IMR-90 (cell line): ENCODE measurements at regions not wholly inside any gene's neighbourhood (a gene's known extent, or its start where the extent isn't known, plus 50 kb on each side); places are given as distances from the start of the nearest gene placed in this dataset.

Source experiments
- ATAC-seq: fragments of 200-7000 bp; cut with Tn5 transposase; 2 replicates; pipeline ENCODE4 v1.9.1; 2020; ENCODE audit warnings: low read depth, mild to moderate bottlenecking, moderate library complexity
- BruUV-seq: library from RNA; stranded (reverse); fragments of 400-500 nt; replicated peaks from 2 replicates; lab custom pipeline; 2021; lab: Mats Ljungman, UMichigan
- CTCF ChIA-PET: fragments of 300-600 bp; formaldehyde crosslinking; extraction: SDS; loops from one replicate; lab custom pipeline; 2021; ENCODE audit warnings: antibody characterized with exemption; lab: Yijun Ruan, JAX
- POLR2A ChIA-PET: fragments of 300-600 bp; sonication (Branson Sonifier 250); formaldehyde crosslinking; loops from one replicate; lab custom pipeline; 2022; ENCODE audit warnings: antibody characterized with exemption; ENCODE audit not compliant: unreplicated experiment; lab: Charles Lee
- DNase-seq: peaks from one replicate; pipeline ENCODE4 v3.0.0; 2013
- H2AFZ ChIP-seq: replicated peaks from 2 replicates; pipeline ENCODE3; 2013; ENCODE audit warnings: low read length, mild to moderate bottlenecking; ENCODE audit not compliant: poor library complexity
- H2AK5ac ChIP-seq: 2 replicates; pipeline ENCODE4 v1.6.1; 2013; ENCODE audit warnings: low read depth, low read length, inconsistent platforms
- H2AK9ac ChIP-seq: replicated peaks from 2 replicates; pipeline ENCODE3; 2013; ENCODE audit warnings: mild to moderate bottlenecking, low read depth, low read length, moderate library complexity; ENCODE audit not compliant: poor library complexity
- H2BK120ac ChIP-seq: 2 replicates; pipeline ENCODE4 v1.6.1; 2013; ENCODE audit warnings: low read depth, low read length, inconsistent platforms
- H2BK15ac ChIP-seq: 3 replicates; pipeline ENCODE4 v1.6.1; 2013; ENCODE audit warnings: low read depth, low read length, inconsistent platforms
- H2BK20ac ChIP-seq: 2 replicates; pipeline ENCODE4 v1.6.1; 2013; ENCODE audit warnings: low read depth, mild to moderate bottlenecking, inconsistent platforms, low read length, moderate library complexity
- H2BK5ac ChIP-seq: 2 replicates; pipeline ENCODE4 v1.6.1; 2013; ENCODE audit warnings: mild to moderate bottlenecking, low read depth, low read length, inconsistent platforms; ENCODE audit not compliant: poor library complexity, severe bottlenecking
- H3K14ac ChIP-seq: replicated peaks from 2 replicates; pipeline ENCODE4 v1.6.1; 2013; ENCODE audit warnings: low read depth, low read length, inconsistent platforms
- H3K18ac ChIP-seq: 2 replicates; pipeline ENCODE4 v1.6.1; 2013; ENCODE audit warnings: low read depth, low read length, control low read depth
- H3K23ac ChIP-seq: 2 replicates; pipeline ENCODE4 v1.6.1; 2013; ENCODE audit warnings: low read depth, low read length, inconsistent platforms
- H3K27ac ChIP-seq: 2 replicates; pipeline ENCODE4 v1.5.1; 2013; ENCODE audit warnings: mild to moderate bottlenecking, control low read depth, low read length; ENCODE audit not compliant: insufficient read depth
- H3K27me3 ChIP-seq: 2 replicates; pipeline ENCODE4 v1.6.1; 2013; ENCODE audit warnings: low read length; ENCODE audit not compliant: control insufficient read depth, insufficient read depth
- H3K36me3 ChIP-seq: 2 replicates; pipeline ENCODE4 v1.6.1; 2013; ENCODE audit warnings: low read length, mixed read lengths; ENCODE audit not compliant: control insufficient read depth, insufficient read depth
- H3K4ac ChIP-seq: 2 replicates; pipeline ENCODE4 v1.6.1; 2013; ENCODE audit warnings: low read depth, low read length, inconsistent platforms
- H3K4me1 ChIP-seq: 2 replicates; pipeline ENCODE4 v1.6.1; 2013; ENCODE audit warnings: low read length, mixed read lengths; ENCODE audit not compliant: control insufficient read depth, insufficient read depth
- H3K4me2 ChIP-seq: 2 replicates; pipeline ENCODE4 v1.6.1; 2013; ENCODE audit warnings: low read depth, mild to moderate bottlenecking, control low read depth, low read length, moderate library complexity
- H3K4me3 ChIP-seq: 2 replicates; pipeline ENCODE4 v1.5.1; 2013; ENCODE audit warnings: low read depth, mild to moderate bottlenecking, control low read depth, low read length, moderate library complexity; ENCODE audit not compliant: insufficient read depth
- H3K56ac ChIP-seq: 2 replicates; pipeline ENCODE4 v1.6.1; 2013; ENCODE audit warnings: low read length, inconsistent platforms; ENCODE audit not compliant: insufficient read depth; ENCODE audit errors: extremely low read depth
- H3K79me1 ChIP-seq, 2 experiments: 2 replicates each; pipeline ENCODE4 v1.6.1; 2013; ENCODE audit warnings: low read length in 2 of 2, inconsistent platforms in 1 of 2, low read depth in 1 of 2
- H3K9ac ChIP-seq: 2 replicates; pipeline ENCODE4 v1.6.1; 2013; ENCODE audit warnings: low read depth, low read length, control low read depth
- H3K9me1 ChIP-seq: 2 replicates; pipeline ENCODE4 v1.6.1; 2013; ENCODE audit warnings: low read length, inconsistent platforms; ENCODE audit not compliant: insufficient read depth
- H3K9me3 ChIP-seq: 2 replicates; pipeline ENCODE4 v1.6.1; 2013; ENCODE audit warnings: low read length; ENCODE audit not compliant: control insufficient read depth, insufficient read depth
- H4K20me1 ChIP-seq: 2 replicates; pipeline ENCODE4 v1.6.1; 2013; ENCODE audit warnings: low read length, inconsistent platforms; ENCODE audit not compliant: insufficient read depth
- H4K5ac ChIP-seq: 2 replicates; pipeline ENCODE4 v1.6.1; 2013; ENCODE audit warnings: mild to moderate bottlenecking, low read depth, low read length, control low read depth
- H4K8ac ChIP-seq, 2 experiments: 2 replicates each; pipeline ENCODE4 v1.6.1; 2013; ENCODE audit warnings: low read depth in 2 of 2, low read length in 2 of 2, control low read depth in 1 of 2, inconsistent platforms in 1 of 2
- H4K91ac ChIP-seq: 2 replicates; pipeline ENCODE4 v1.6.1; 2013; ENCODE audit warnings: low read depth, low read length, inconsistent platforms; ENCODE audit not compliant: insufficient read depth
- BHLHE40 ChIP-seq: fragments of 150-350 bp; IDR thresholded peaks from 2 replicates; pipeline ENCODE4 v1.6.1; 2016; ENCODE audit warnings: mild to moderate bottlenecking, low read depth, low read length
- CHD1 ChIP-seq: IDR thresholded peaks from 2 replicates; pipeline ENCODE4 v1.6.1; 2012; ENCODE audit warnings: low read depth, low read length, improper control_type of control experiment
- ELK1 ChIP-seq: fragments of 150-350 bp; IDR thresholded peaks from 2 replicates; pipeline ENCODE4 v1.6.1; 2016; ENCODE audit warnings: low read depth, mild to moderate bottlenecking, low read length, moderate library complexity, borderline replicate concordance
- FOS ChIP-seq: fragments of 150-350 bp; IDR thresholded peaks from 2 replicates; pipeline ENCODE4 v1.6.1; 2016; ENCODE audit warnings: low read depth, low read length
- MAFK ChIP-seq: IDR thresholded peaks from 2 replicates; pipeline ENCODE4 v1.6.1; 2012; ENCODE audit warnings: low read depth, low read length, improper control_type of control experiment
- MAZ ChIP-seq: IDR thresholded peaks from 2 replicates; pipeline ENCODE4 v1.6.1; 2012; ENCODE audit warnings: low read depth, mild to moderate bottlenecking, low read length, improper control_type of control experiment, moderate library complexity, borderline replicate concordance
- MXI1 ChIP-seq: IDR thresholded peaks from 2 replicates; pipeline ENCODE4 v1.6.1; 2012; ENCODE audit warnings: low read depth, mild to moderate bottlenecking, low read length, moderate library complexity, borderline replicate concordance
- POLR2A ChIP-seq: IDR thresholded peaks from 2 replicates; pipeline ENCODE4 v1.6.1; 2012; ENCODE audit warnings: mild to moderate bottlenecking, low read depth, low read length
- WGBS, 2 experiments: methylation state at CpG; one replicate each; pipeline versions ENCODE4 v1.1.5 to v1.1.7; 2013; ENCODE audit warnings: missing lambda C conversion rate in 2 of 2; ENCODE audit not compliant: insufficient read length in 1 of 2; ENCODE audit errors: extremely low coverage in 2 of 2; 5-methylcytosine and 5-hydroxymethylcytosine counted together
- dilution Hi-C: fragments of 300-500 bp; cut with HindIII; formaldehyde crosslinking; loops from one replicate; pipeline ENCODE4 v1.14.3; 2018; ENCODE audit warnings: low sequenced_read_pairs; ENCODE audit not compliant: unreplicated experiment
- in situ Hi-C: fragments of 300-500 bp; cut with MboI; formaldehyde crosslinking; loops from 3 replicates; pipeline ENCODE4 v1.14.3; 2019; ENCODE audit warnings: low sequenced_read_pairs, inconsistent platforms, mixed read lengths
- intact Hi-C: fragments of 100-400 bp; cut with micrococcal nuclease; formaldehyde crosslinking; loops from 2 replicates; pipeline ENCODE4 v1.10.0; 2022

- POLR2A ChIA-PET, result no interaction called here
- WGBS, 2 experiments, result no CpG with 5 or more reads among the region's 2 CpGs
- no peak overlapping the region for H3K14ac ChIP-seq
- H2BK20ac ChIP-seq, result no peak overlapping the region
- H4K20me1 ChIP-seq, result no peaks in the 10 kb centered on the region
- DNase-seq (no peak), ATAC-seq (no peak)
- H2AFZ ChIP-seq, result no peak overlapping the region
- TF ChIP-seq ELK1 (no peak), MXI1 (no peak), FOS (no peak), MAZ (no peak), CHD1 (no peak), POLR2A (no peak), BHLHE40 (no peak), MAFK (no peak)
- no peak overlapping the region for H2BK120ac ChIP-seq
- no peaks in the 10 kb centered on the region for H3K4me1 ChIP-seq
- no peak overlapping the region for H3K4ac ChIP-seq
- in situ Hi-C loops (no loop called here), dilution Hi-C loops (no loop called here), intact Hi-C loops (no loop called here)
- H3K9me3 ChIP-seq, result no peaks in the 10 kb centered on the region
- H4K5ac ChIP-seq, result no peak overlapping the region
- no peak overlapping the region for H3K18ac ChIP-seq
- H3K56ac ChIP-seq, result no peak overlapping the region
- no peak overlapping the region for H2AK9ac ChIP-seq
- H3K9ac ChIP-seq, result no peak overlapping the region
- no peaks in the 10 kb centered on the region for H3K36me3 ChIP-seq
- H2AK5ac ChIP-seq, result no peak overlapping the region
- H4K8ac ChIP-seq, result no peak overlapping the region
- no TSS peak for BruUV-seq
- H3K4me3 ChIP-seq, result no peak overlapping the region
- H3K4me2 ChIP-seq, result no peak overlapping the region
- no peaks in the 10 kb centered on the region for H3K79me1 ChIP-seq
- no peaks in the 10 kb centered on the region for H3K27me3 ChIP-seq
- no peak overlapping the region for H3K27ac ChIP-seq
- CTCF ChIA-PET, result no interaction called here
- no peak overlapping the region for H2BK5ac ChIP-seq
- no peak overlapping the region for H3K23ac ChIP-seq
- H2BK15ac ChIP-seq, result no peak overlapping the region
- H3K9me1 ChIP-seq, result no peaks in the 10 kb centered on the region
- H4K91ac ChIP-seq, result no peak overlapping the region
Observed at GRCh38 chr3:177580437-177580836, 383.2 kb upstream of the TBL1XR1 start.
